ENCODE measurements at regions not wholly inside any gene's neighbourhood (a gene's known extent, or its start where the extent isn't known, plus 50 kb on each side); places are given as distances from the start of the nearest gene placed in this dataset.
"Not testable (repeated sequence)": the region's sequence is repeated elsewhere in the genome, so short reads cannot be mapped to it uniquely, and the experiment has no call there.

DNA sequence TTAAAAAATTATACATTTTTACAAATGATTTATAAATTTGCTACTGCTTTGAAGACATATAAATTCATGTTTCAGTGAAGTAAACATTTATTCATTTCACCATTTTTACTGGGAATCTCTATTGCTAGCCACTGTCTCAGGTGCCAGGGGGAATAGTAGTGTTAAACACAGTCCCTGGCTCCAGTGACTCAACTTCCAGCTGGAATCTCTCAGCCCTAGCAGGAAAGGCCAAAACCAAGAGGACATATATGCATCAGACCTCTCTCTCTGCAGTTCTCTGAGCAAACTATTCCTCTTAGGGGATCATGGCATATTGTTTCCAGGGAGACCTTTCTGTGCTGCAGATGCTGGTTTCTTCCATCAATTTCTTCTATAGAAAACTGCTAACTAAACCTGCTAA is 1009.0 kb upstream of the LCORL start:
- no peak for DNase-seq (ENCODE audit: low spot score)

DNA sequence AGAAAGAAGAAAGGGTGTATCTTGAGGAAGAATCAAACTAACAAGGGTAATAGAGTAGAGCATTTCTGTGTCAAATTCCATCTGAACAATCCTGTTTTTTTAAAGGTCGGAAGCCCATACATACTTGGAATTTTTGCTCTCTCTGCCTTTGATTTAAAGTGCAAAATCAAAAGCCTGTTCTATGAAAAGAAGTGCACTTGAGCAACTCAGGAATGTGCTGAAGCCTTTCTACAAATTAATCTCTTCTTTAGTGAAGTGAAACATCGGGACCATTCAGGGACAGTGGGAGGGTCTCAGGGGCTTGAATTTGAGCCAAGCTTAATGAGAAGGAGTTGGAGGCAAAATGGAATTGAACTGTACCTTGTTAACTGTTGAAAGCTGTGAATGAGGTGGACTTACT is 1008.5 kb upstream of the LCORL start:
- no peak for DNase-seq (ENCODE audit: low spot score)

DNA sequence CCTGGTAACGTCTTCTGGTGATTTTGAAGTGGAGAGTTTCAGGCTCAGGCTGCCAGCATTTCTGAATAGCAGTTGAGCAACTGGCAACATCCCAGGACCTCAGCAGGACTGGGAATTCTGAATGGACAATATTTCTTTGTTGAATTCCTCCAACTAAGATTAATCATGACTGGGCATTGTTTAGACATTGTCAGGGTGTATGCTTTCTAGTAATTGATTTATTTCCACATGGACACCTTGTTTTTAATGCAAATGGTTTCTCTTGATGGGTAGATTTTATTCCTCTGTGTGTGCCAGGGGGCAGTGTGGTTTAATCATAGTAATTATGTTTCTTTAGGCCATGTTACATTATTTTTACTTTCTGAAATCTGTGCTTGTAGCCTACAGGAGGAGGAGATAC is 1004.7 kb upstream of the LCORL start:
- DNase-seq (ENCODE audit: low spot score): no peak

DNA sequence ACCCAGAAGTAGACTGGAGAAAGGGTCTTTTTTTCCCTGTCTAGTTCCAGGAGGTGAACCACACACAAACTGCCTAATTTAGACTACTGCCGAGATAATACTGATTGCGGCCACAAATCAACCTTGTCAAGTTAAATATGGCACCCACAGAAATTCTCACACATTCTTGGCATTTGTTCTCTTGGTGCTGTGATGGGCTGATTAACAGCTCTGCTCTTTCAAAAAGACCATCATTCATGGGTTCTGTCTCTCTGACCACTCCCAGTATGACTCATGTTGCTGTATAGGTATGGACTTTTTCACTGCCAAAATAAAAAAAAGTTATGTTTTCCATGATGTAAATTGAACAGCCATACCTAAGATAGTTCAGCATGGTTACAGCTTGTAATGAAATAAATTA is 1003.5 kb upstream of the LCORL start:
- no peak for DNase-seq (ENCODE audit: low spot score)

DNA sequence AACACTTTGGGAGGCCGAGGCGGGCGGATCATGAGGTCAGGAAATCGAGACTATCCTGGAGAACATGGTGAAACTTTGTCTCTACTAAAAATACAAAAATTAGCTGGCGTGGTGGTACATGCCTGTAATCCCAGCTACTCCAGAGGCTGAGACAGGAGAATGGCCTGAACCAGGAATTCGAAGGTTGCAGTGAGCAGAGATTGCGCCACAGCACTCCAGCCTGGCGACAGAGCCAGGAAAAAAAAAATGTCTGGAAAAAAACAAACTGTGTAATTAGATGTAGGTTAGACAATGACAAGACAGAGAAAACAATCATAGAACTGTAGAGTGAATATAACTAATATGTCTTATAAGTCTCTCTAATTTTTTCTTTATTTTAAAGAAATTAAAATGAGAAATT is 1002.5 kb upstream of the LCORL start:
- DNase-seq (ENCODE audit: low spot score): no peak

DNA sequence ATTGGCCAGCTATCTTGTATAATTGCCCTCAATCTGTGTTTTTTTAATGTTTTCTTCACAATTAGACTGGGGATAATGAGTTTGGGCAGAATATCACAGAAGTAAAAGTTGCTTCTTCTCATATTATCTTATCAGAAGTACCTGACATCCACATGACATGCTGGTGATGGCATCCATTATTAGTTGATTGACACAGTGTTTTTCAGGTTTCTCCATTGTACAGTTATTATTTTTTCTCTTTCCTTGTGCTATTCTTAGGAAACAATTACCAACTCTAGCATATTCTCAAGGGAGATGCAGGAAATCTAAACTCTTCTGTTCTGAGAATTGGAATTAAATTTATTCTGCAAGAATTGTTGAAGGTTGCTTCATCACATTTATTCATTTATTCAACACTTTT is 1000.1 kb upstream of the LCORL start:
- DNase-seq (ENCODE audit: low spot score): no peak

DNA sequence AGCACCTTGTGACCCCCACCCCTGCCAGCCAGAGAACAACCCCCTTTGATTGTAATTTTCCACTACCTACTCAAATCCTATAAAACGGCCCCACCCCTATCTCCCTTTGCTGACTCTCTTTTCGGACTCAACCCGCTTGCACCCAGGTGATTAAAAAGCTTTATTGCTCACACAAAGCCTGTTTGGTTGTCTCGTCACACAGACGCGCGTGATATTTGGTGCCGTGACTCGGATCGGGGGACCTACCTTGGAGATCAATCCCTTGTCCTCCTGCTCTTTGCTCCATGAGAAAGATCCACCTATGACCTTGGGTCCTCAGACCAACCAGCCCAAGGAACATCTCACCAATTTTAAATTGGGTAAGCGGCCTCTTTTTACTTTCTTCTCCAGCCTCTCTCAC is 995.0 kb upstream of the LCORL start:
- not testable (repeated sequence) for DNase-seq (ENCODE audit: low spot score)

DNA sequence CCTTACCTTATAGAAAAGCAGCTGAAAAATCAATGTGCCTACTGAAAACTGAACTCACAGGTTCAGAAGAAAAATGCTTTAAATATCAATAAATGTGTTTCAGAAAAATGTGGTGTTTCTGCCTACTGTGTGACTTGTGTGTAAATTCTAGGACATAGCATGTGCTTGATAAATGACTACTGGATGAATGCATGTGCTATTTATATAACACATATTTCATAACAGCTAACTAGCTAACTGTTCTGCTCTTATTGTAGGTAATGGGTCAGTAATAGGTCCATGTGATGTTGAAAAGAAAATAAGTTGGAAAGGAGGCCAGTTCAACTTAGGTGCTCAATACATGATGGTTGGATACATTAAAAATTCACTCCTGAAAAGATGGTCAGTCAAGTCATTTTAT is 993.0 kb upstream of the LCORL start:
- no peak for DNase-seq (ENCODE audit: low spot score)

DNA sequence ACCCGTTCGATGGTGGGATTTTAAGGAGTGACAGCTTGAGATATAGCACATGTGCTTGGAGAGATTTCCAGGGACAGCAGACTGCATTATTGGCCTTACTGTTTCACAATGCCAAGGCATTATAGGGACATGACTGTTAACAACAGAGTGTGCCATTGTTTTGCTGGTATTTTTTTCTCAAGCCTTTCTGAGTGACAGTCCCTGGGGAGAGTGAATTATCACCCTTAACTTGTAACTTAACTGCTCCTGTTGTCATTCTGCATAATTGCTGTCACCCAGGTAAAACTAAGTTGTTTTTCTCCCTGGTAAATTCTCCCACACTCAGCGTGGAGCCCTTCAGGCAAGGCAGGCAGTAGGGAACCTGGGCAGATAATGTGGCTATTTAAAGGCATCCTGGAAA is 989.2 kb upstream of the LCORL start:
- DNase-seq (ENCODE audit: low spot score): no peak

DNA sequence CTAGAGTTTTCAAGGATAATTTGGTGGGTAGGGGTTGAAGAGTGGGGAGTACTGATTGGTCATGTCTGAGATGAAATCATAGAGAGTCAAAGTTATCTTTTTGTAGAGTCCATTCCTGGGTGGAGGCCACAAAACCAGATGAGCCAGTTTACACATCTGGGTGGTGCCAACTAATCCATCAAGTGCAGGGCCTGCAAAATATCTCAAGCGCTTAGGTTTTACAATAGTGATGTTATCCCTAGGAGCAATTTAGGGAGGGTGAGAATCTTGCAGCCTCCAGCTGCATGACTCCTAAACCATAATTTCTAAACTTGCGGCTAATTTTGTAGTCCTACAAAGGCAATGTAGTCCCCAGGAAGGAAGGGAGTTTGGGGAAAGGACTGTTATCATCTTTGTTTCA is 988.3 kb upstream of the LCORL start:
- DNase-seq (ENCODE audit: low spot score): no peak

DNA sequence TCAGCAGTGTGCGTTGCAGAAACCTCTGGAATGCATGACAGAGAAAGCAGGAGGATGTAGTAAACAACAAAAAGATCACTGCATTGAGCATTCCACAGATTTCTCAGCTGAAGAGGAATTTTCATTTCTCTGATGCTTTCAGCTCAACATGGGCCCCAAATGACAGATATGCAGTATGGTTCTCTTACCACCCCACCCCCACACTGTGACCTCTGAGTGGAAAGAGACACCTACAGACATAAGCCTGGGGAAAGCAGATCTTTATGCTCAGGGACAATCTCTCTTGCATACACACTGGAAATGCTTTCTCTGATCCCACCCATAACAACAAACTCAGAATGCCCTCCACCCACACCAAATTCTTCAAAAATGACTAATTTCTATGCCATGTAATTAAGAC is 983.7 kb upstream of the LCORL start:
- DNase-seq (ENCODE audit: low spot score): no peak

DNA sequence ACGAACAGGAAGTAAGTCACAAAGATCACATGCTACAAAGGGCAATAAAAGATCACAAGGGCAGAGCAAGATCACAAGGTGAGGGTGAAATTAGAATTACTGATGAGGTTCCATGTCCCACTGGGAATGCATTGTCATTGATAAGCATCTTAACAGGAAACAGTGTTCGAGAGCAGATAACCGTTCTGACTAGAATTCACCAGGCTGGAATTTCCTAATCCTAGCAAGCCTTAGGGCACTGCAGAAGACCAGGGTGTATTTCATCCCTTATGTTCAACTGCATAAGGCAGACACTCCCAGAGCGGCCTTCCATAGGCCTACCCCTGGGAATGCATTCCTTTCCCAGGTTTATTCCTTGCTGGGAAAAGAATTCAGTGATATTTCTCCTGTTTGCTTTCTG is 980.6 kb upstream of the LCORL start:
- no peak for DNase-seq (ENCODE audit: low spot score)

DNA sequence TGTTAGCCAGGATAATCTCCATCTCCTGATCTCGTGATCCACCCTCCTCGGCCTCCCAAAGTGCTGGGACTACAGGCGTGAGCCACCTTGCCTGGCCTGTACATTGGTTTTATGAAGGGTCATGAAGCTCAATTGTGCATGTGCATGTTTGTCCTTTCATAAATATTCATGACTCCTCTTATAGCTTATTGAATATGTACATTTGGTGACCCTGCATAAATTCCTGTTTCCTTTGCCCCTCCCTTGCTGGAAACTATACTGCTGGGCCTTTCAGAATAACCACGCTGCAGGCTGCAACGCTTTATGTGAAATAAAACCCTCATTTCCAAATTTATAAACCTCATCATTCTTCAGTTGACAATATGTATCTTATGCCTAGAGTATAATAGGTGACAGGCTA is 978.0 kb upstream of the LCORL start:
- DNase-seq (ENCODE audit: low spot score): no peak

DNA sequence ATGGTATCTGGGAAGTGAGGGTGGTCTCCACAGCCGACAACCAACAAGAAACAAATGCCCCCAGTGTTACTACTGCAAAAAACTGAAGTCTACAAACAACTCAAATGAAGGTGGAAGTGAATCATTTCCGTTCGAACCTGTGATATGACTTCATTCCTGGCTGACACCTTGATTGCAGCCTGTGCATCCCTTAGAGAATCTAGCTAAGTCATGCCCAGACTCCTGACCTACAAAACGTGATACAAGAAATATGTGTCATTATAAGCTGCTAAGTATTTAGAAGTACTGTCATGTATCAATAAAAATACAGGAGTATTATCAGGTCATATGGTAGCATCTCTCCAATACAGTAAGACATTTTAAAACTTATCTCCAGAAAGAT is 959.7 kb upstream of the LCORL start:
- no peak for DNase-seq (ENCODE audit: low spot score)

DNA sequence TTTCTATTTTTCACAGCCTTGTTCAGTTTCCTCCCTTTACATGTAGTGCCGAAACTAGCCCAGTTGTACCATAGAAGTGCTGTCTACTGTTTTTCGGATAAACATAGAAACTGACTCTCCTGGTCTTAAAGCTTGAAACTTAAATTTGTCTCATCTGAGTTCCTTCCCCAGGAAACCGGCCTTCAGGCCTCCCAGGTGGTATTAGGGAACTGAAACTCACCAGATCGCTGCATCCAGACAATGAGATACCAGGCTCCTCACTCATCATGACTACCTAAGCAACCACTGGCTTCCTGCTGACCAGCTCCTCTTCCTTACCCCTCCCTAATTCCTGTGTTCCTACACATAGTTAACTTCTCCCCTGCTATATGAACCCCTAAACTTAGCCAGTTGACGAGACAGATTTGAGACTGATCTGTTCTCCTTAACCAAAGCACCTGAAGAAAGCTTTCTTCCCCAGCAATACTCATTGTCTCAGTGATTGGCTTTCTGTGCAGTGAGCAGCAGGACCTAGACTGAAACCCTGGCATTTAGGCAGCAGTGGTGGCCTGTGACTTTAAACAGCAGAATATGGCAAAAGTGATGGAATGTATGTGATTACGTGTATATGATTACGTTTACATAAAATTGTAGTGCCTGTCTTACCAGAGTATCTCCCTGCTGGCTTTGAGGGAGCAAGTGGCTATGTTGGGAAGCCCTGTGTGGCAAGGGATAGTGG is 959.1 kb upstream of the LCORL start:
- DNase-seq (ENCODE audit: low spot score): no peak

DNA sequence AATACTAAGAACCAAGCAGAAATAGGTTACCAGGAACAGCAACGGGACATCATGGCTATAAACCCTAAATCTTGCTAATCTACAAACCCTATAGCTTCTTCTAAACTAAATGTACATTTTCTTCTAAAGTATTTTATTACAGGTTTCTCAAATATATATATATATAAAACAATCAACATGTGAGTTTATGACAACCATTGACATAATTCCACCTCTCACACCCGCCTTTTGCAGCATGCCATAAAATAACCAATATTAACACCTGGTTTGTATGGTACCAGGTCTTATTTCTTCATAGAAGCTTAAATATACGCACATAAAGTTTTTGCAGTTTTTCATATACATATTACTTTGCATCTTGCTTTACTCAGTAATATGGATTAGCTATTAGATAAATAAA is 955.3 kb upstream of the LCORL start:
- no peak for DNase-seq (ENCODE audit: low spot score)

DNA sequence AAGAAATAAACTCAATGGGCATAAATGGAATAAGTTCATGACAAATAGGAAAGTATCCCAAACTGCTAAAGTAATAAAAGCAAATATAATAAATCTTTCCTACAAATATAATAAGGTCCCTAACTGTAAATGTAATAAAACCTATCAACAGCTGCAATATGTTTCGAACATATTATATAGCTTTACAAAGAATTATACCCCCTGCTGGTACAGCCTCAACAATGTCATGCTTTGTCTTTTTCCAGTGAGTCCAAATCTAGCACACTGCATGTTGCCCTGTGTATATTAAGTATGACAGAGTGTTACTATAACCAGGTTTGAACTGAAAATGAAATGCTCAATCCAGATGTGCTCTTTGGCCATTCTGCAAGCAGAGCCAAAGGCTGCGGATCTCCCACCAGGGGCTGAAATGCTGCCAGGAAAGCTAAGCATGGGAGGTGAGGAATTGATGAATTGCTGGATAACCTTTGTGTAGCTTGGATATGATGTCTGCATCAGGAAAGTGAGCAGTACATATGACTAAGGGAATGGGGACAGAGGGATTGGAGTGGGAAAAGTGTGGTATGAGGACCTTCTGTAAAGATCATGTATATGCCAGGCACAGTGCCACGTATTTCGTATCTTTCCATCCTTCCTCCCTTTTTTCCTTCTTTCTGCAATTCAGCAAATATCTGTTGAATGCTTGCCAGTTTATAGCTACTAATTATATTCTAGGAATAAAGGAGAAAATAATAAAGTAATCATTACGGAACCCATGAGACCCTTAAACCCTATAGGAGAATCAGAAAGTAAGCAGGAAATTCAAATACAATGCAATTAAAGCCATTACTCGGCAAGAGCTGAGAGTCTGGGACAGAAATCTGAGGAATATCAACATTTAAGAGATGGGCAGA is 954.6 kb upstream of the LCORL start:
- no peak for DNase-seq (ENCODE audit: low spot score)

DNA sequence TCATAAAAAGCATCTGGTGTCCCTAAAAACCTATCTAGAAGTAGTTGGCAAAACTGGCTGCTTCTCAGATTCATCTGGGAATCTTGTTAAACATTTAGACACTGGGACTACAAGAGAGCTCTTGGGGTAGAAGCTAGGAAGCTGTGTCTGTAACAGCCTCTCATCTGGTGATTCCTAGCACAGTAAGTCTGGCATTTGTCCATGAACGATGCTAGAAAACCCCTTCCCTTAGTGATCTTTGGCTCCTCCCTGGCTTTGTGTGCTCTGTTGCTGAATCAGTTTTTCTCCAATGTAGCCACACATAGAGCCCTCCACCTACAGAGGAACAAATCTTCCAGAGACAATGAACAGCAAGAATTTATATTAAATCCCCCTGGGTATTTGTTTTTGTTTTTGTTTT is 951.7 kb upstream of the LCORL start:
- no peak for DNase-seq (ENCODE audit: low spot score)

DNA sequence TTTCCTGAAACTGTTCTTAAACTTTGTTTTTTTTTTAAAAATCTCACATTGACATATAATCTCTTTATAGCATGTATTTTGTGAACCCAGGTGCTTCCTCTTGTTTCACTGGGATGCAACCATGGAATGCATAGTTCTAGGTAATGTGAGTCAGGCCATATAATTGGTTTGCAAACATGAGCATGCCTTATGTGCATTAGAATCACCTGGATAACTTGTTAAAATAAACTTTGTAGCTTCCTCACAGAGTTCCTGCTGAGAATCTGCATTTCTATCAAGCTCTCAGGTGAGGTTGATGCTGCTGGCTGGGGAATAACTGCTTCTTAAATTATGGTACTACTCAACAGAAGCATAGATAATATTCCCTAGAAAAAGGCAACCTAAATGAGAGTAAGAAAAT is 940.3 kb upstream of the LCORL start:
- DNase-seq (ENCODE audit: low spot score): no peak

DNA sequence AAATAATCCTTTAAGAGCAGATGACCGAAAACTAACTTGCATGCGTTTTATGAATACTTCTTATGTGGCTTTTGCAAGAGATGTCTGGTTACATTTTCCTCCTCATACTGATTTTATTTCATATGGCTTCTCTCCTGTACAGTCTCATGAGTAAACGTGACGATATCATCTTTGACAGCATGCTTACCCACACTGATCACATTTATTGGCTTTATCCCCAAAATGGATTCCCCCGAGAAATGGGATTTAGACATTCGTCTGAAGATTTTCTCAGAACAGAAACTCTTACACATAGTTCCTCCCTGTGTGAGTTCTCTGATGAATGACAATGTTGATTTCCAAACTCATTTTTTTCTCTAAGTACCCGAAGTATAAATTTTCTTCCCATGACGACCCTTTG is 939.7 kb upstream of the LCORL start:
- DNase-seq (ENCODE audit: low spot score): no peak

DNA sequence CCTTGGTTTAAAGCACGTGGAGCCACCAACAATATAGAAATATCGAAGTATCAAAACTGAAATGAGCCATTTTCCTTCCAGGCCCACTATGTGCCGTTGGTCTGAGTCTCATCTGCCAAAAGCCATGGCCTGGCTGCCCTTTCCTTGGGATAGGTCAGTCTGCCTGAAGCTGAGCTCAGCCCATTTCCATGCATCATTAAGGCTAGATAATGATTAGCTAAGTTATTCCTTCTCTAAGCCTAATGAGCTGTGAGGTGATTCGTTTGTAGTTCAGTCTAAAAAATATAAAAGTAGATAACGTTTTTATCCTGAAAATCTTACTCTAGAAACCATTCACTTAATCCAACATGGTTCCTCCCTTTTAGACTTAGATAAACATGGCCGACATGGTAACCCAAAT is 936.2 kb upstream of the LCORL start:
- no peak for DNase-seq (ENCODE audit: low spot score)

DNA sequence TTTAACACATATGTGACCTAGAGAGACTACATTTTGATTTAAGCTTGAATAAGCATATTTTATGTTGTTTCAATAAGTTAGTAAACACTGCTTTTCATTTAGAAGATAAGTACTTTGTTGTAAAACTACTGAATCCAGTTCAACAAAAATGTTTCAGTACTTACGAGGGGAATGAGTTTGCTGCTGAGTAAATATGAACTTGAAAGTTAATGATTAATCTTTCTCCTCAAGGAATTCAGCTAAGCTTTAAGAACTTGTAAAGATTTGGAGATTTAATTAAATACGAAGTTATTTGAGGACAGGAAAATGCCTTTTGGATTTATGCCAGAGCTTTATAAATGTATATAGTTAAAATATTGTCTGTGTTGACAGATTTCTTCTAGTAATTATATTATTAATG is 933.0 kb upstream of the LCORL start:
- no peak for DNase-seq (ENCODE audit: low spot score)

DNA sequence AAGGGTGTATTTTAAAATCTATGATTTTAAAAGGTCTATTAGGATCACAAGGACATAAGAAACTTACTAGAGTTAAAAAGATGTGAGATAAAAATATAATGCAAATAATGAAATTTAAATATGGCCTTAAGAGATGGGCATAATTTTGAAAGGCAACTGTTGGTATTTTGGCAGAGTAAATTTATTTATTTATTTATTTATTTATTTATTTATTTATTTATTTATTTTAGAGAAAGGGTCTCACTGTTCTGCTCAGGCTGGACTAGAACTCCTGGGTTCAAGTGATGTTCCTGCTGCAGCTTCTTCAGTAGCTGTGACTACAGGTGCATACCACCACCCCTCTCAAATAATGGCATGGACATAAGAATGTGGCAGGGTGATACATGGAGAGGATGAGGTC is 932.1 kb upstream of the LCORL start:
- DNase-seq (ENCODE audit: low spot score): no peak

DNA sequence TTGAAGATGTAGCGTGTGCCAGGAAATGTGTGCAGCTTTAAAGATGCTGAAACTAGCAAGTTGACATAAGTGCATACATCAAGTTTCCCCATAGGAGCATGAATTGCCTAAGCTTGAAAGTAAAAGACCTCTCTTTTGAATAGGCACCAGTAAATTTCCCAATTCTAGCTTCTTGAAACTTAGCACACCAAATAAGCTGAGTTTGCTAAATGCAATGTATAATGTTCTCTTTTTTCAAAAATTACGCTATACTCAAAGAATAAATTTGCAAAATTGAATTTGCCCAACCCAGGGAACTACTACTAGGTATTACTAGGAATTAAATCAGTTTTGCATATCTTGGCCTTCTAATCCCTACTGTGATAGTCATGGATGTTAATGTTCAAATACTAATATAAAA is 923.9 kb upstream of the LCORL start:
- DNase-seq (ENCODE audit: low spot score): no peak

All from HuH-7.5 (cell line).